ENCODE measurements at regions not wholly inside any gene's neighbourhood (a gene's known extent, or its start where the extent isn't known, plus 50 kb on each side); places are given as distances from the start of the nearest gene placed in this dataset.

GRCh38 chr1:162927421-162927820 is 66.4 kb upstream of the CCDC190 start:
- no peak for DNase-seq
- no peaks in the 10 kb centered on the region for H3K79me1 ChIP-seq (ENCODE audit: insufficient read depth, low read depth, low read length, poor library complexity, severe bottlenecking)
- no CpG with 5 or more reads among the region's 5 CpGs for WGBS (ENCODE audit: extremely low coverage, insufficient read length, low lambda C conversion rate)
- no peak overlapping the region for H3K4ac ChIP-seq (ENCODE audit: low read depth, low read length)
- H3K9me3 ChIP-seq (ENCODE audit: control insufficient read depth, low read depth, low read length), result no peaks in the 10 kb centered on the region
- no peak overlapping the region for H4K91ac ChIP-seq (ENCODE audit: insufficient read length, low read depth, low read length)
- H3K14ac ChIP-seq (ENCODE audit: insufficient read depth, low read length), result no peak overlapping the region
- H3K56ac ChIP-seq (ENCODE audit: insufficient read length, low read depth, low read length), result no peak overlapping the region
- H3K23ac ChIP-seq (ENCODE audit: insufficient read length, low read depth, low read length), result no peak overlapping the region
- no peak overlapping the region for H3K27ac Mint-ChIP-seq
- H2BK5ac ChIP-seq (ENCODE audit: insufficient read length, low read length), result no peak overlapping the region
- TF ChIP-seq, protein P1, sequence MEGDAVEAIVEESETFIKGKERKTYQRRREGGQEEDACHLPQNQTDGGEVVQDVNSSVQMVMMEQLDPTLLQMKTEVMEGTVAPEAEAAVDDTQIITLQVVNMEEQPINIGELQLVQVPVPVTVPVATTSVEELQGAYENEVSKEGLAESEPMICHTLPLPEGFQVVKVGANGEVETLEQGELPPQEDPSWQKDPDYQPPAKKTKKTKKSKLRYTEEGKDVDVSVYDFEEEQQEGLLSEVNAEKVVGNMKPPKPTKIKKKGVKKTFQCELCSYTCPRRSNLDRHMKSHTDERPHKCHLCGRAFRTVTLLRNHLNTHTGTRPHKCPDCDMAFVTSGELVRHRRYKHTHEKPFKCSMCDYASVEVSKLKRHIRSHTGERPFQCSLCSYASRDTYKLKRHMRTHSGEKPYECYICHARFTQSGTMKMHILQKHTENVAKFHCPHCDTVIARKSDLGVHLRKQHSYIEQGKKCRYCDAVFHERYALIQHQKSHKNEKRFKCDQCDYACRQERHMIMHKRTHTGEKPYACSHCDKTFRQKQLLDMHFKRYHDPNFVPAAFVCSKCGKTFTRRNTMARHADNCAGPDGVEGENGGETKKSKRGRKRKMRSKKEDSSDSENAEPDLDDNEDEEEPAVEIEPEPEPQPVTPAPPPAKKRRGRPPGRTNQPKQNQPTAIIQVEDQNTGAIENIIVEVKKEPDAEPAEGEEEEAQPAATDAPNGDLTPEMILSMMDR (conservative IDR thresholded peaks at IDR 0.05), result no peak
- no peaks in the 10 kb centered on the region for H3K4me1 ChIP-seq (ENCODE audit: insufficient read depth, low read length)
- H3K23me2 ChIP-seq (ENCODE audit: insufficient read length, low read depth, low read length, poor library complexity, severe bottlenecking), result no peaks in the 10 kb centered on the region
- no peak overlapping the region for H3K27ac ChIP-seq (ENCODE audit: insufficient read length, low read depth, low read length)
- no peaks in the 10 kb centered on the region for H4K20me1 ChIP-seq (ENCODE audit: control insufficient read depth, insufficient read depth, insufficient read length)
- no peaks in the 10 kb centered on the region for H3K4me1 Mint-ChIP-seq
- H2BK120ac ChIP-seq (ENCODE audit: low read depth, low read length, poor library complexity, severe bottlenecking), result no peak overlapping the region
- H2AK5ac ChIP-seq (ENCODE audit: insufficient read length, low read length), result no peak overlapping the region
- no peak overlapping the region for H4K5ac ChIP-seq (ENCODE audit: insufficient read length, low read depth, low read length)
- H2BK12ac ChIP-seq (ENCODE audit: insufficient read length, low read depth, low read length), result no peak overlapping the region
- H2AFZ ChIP-seq (ENCODE audit: low read length), result no peak overlapping the region
- H3K9me3 Mint-ChIP-seq, result no peaks in the 10 kb centered on the region
- H4K8ac ChIP-seq (replicated peaks; ENCODE audit: insufficient read length, low read depth, low read length), result no peak overlapping the region
- no peaks in the 10 kb centered on the region for H3K36me3 Mint-ChIP-seq (ENCODE audit: insufficient read depth in 1 of 3, low read depth in 3 of 3)
- H3K18ac ChIP-seq (ENCODE audit: insufficient read length, low read depth, low read length), result no peak overlapping the region
- H2BK20ac ChIP-seq (ENCODE audit: low read depth, low read length, poor library complexity, severe bottlenecking), result no peak overlapping the region
- no peak overlapping the region for H3K9ac ChIP-seq (ENCODE audit: extremely low read depth, insufficient read length, low read length)
- no peak overlapping the region for H3K4me3 Mint-ChIP-seq
- H3K27me3 Mint-ChIP-seq (ENCODE audit: low read depth), result no peaks in the 10 kb centered on the region
- no peak overlapping the region for H3K4me2 ChIP-seq (ENCODE audit: insufficient read depth, insufficient read length, low read length)
- no peaks in the 10 kb centered on the region for H3K27me3 ChIP-seq (ENCODE audit: insufficient read depth, low read length)
- H2BK15ac ChIP-seq (ENCODE audit: low read depth, low read length), result no peak overlapping the region
- H3T11ph ChIP-seq (ENCODE audit: low read length), result no peak overlapping the region
- no peaks in the 10 kb centered on the region for H3K79me2 ChIP-seq (ENCODE audit: insufficient read depth, low read length)

All from H9 (cell line).